Suprapubic skin (tissue), 4 donors: ENCODE measurements at regions not wholly inside any gene's neighbourhood (a gene's known extent, or its start where the extent isn't known, plus 50 kb on each side); places are given as distances from the start of the nearest gene placed in this dataset.
"Not testable (repeated sequence)": the region's sequence is repeated elsewhere in the genome, so short reads cannot be mapped to it uniquely, and the experiment has no call there.

ENCODE experiments used
- DNase-seq, 2 donors: peaks; one replicate each; pipeline ENCODE4 v3.0.0-alpha.2; 2019; ENCODE audit warnings: low spot score in 2 of 2
- H3K27ac ChIP-seq: fragments of 200-600 bp; sonication (generic); one replicate; pipeline ENCODE4 v1.5.1; 2019
- H3K27me3 ChIP-seq: fragments of 200-600 bp; sonication (generic); one replicate; pipeline ENCODE4 v1.5.1; 2019
- H3K36me3 ChIP-seq: fragments of 200-600 bp; sonication (generic); one replicate; pipeline ENCODE4 v1.5.1; 2019
- H3K4me1 ChIP-seq: fragments of 200-600 bp; sonication (generic); one replicate; pipeline ENCODE4 v1.5.1; 2019
- H3K4me3 ChIP-seq: fragments of 200-600 bp; sonication (generic); one replicate; pipeline ENCODE4 v1.5.1; 2019; ENCODE audit warnings: mild to moderate bottlenecking
- H3K9me3 ChIP-seq: fragments of 200-600 bp; sonication (generic); one replicate; pipeline ENCODE4 v1.5.1; 2019
- EP300 ChIP-seq: sonication (generic); formaldehyde crosslinking; IDR thresholded peaks from one replicate; pipeline ENCODE4 v1.6.1; 2017; ENCODE audit warnings: antibody characterized with exemption
- POLR2A ChIP-seq, 2 donors: fragments of 450-650 bp; IDR thresholded peaks; one replicate each; pipeline ENCODE4 v1.6.1; 2017; ENCODE audit warnings: antibody characterized with exemption in 2 of 2, mild to moderate bottlenecking in 2 of 2, moderate library complexity in 2 of 2
- POLR2AphosphoS5 ChIP-seq, 3 donors: sonication (generic); formaldehyde crosslinking; IDR thresholded peaks; one replicate each; pipeline ENCODE4 v1.6.1; 2017; ENCODE audit warnings: antibody characterized with exemption in 3 of 3
- WGBS: methylation state at CpG from one replicate; pipeline ENCODE4 v1.1.5; 2018; 5-methylcytosine and 5-hydroxymethylcytosine counted together
- TF ChIP-seq, protein P1 (sequence below), 2 donors: fragments of 200-600 bp in 1 of 2; fragments of 450-650 bp in 1 of 2; sonication (generic) in 1 of 2; IDR thresholded peaks; one replicate each; pipeline ENCODE4 v1.5.1; 2016 to 2019; ENCODE audit warnings: antibody characterized with exemption in 2 of 2, mild to moderate bottlenecking in 1 of 2, moderate library complexity in 1 of 2

- Histone ChIP-seq H3K27ac (no peak overlapping the region), H3K9me3 (no peaks in the 10 kb centered on the region), H3K36me3 (no peaks in the 10 kb centered on the region), H3K4me1 (no peaks in the 10 kb centered on the region), H3K27me3 (no peaks in the 10 kb centered on the region), H3K4me3 (no peak overlapping the region)
- TF ChIP-seq EP300 (no peak), POLR2A (IDR thresholded peaks at IDR 0.05) (no peak), POLR2AphosphoS5 (IDR thresholded peaks at IDR 0.05) (no peak)
- TF ChIP-seq, protein P1, sequence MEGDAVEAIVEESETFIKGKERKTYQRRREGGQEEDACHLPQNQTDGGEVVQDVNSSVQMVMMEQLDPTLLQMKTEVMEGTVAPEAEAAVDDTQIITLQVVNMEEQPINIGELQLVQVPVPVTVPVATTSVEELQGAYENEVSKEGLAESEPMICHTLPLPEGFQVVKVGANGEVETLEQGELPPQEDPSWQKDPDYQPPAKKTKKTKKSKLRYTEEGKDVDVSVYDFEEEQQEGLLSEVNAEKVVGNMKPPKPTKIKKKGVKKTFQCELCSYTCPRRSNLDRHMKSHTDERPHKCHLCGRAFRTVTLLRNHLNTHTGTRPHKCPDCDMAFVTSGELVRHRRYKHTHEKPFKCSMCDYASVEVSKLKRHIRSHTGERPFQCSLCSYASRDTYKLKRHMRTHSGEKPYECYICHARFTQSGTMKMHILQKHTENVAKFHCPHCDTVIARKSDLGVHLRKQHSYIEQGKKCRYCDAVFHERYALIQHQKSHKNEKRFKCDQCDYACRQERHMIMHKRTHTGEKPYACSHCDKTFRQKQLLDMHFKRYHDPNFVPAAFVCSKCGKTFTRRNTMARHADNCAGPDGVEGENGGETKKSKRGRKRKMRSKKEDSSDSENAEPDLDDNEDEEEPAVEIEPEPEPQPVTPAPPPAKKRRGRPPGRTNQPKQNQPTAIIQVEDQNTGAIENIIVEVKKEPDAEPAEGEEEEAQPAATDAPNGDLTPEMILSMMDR (IDR thresholded peaks at IDR 0.05): no peak
- 85% methylated on average over 5 of the region's 5 CpGs for WGBS
- no peak for DNase-seq
Observed at GRCh38 chr3:8170971-8171508, 330.6 kb upstream of the LMCD1 start.

DNA sequence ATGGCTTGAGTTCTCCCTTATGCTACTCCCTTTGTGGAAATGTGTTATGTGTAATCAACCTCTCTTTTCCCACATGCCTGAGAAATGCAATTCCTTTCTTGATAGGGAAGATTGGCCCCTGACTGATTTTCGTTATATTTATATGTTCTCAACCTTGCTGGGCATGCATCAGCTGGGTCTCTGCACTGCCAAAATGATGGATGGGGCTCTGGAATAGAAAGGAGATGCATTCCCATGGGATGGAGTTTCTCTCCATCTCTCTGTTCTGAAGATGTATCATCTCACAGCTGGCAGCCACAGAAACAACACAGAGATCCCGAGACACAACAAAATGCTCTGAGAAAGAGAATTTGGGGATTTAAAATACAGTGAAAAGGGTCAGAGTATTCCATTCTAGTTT, 327.7 kb upstream of the LMCD1 start:
- 61% methylated on average over 2 of the region's 2 CpGs for WGBS
- Histone ChIP-seq H3K36me3 (no peaks in the 10 kb centered on the region), H3K27me3 (no peaks in the 10 kb centered on the region), H3K4me3 (no peak overlapping the region), H3K9me3 (no peaks in the 10 kb centered on the region), H3K27ac (no peak overlapping the region), H3K4me1 (no peaks in the 10 kb centered on the region)
- DNase-seq: no peak
- TF ChIP-seq POLR2A (IDR thresholded peaks at IDR 0.05): no peak
- TF ChIP-seq EP300: no peak
- TF ChIP-seq, protein P1 (IDR thresholded peaks at IDR 0.05): no peak
- TF ChIP-seq POLR2AphosphoS5 (IDR thresholded peaks at IDR 0.05): no peak

- H3K4me3 ChIP-seq, H3K9me3 ChIP-seq, DNase-seq, H3K27me3 ChIP-seq, H3K36me3 ChIP-seq, H3K4me1 ChIP-seq, H3K27ac ChIP-seq: not testable (repeated sequence)
- WGBS: 74% methylated on average over 10 of the region's 10 CpGs
Observed at GRCh38 chr3:8176759-8177483, 324.7 kb upstream of the LMCD1 start.

- H3K9me3 ChIP-seq, H3K4me1 ChIP-seq, H3K36me3 ChIP-seq, DNase-seq, H3K27ac ChIP-seq, H3K27me3 ChIP-seq, H3K4me3 ChIP-seq: not testable (repeated sequence)
- WGBS: 65% methylated on average over 7 of the region's 7 CpGs
Observed at GRCh38 chr3:8178516-8178915, 323.1 kb upstream of the LMCD1 start.

DNA sequence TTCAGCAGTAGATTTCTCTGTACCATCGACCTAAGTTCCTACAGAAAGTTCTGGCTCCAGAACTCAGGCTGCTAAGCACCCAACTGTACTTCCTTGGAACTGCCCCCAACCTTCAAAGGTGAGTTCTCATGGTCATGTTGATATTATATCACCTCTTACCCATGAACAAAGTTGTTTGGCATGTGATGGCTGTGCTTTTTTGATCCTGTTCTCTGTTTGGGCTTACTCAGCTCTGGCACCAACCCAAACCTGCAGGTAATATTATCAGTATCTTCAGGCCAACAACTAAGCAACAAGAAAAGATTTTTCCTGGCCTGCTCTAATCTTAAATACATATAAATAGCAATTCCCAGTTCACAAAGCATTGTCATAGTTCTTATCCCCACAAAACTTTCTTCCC, 318.7 kb upstream of the LMCD1 start:
- 47% methylated on average over 1 of the region's 1 CpG for WGBS
- DNase-seq: no peak

DNA sequence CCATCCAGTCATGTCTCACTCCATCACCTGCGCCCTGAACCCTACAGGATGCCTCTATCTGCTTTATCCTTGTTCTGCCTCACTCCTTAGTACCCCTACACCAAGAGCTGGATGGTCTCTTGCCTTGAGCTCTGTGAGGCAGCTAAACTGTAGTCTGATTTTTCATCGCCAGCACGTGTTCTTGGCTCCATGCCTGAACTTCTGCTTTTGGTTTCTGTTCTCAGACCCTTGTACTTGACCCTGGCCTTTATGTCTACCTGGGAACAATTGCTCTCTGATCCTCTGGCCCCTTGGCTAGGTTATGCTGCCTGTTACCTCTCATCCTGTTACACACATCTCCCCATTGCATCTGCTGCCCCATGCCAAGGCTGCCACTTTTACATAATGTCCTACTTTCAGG, 318.0 kb upstream of the LMCD1 start:
- no peak for DNase-seq
- no peaks in the 10 kb centered on the region for H3K9me3 ChIP-seq
- H3K4me1 ChIP-seq: no peaks in the 10 kb centered on the region
- H3K27me3 ChIP-seq: no peaks in the 10 kb centered on the region
- no peak overlapping the region for H3K4me3 ChIP-seq
- TF ChIP-seq POLR2AphosphoS5 (IDR thresholded peaks at IDR 0.05) (no peak), EP300 (no peak), POLR2A (IDR thresholded peaks at IDR 0.05) (no peak)
- TF ChIP-seq, protein P1 (IDR thresholded peaks at IDR 0.05): no peak
- H3K36me3 ChIP-seq: no peaks in the 10 kb centered on the region
- 65% methylated on average over 3 of the region's 3 CpGs for WGBS
- H3K27ac ChIP-seq: no peak overlapping the region

More for the DNA sequence above, 318.7 kb upstream of the LMCD1 start:
- H3K27ac ChIP-seq: no peak overlapping the region
- H3K4me3 ChIP-seq: no peak overlapping the region
- TF ChIP-seq, protein P1 (IDR thresholded peaks at IDR 0.05): no peak
- no peak for TF ChIP-seq EP300
- TF ChIP-seq POLR2A (IDR thresholded peaks at IDR 0.05): no peak
- no peak for TF ChIP-seq POLR2AphosphoS5 (IDR thresholded peaks at IDR 0.05)
- no peaks in the 10 kb centered on the region for H3K36me3 ChIP-seq
- no peaks in the 10 kb centered on the region for H3K27me3 ChIP-seq
- no peaks in the 10 kb centered on the region for H3K4me1 ChIP-seq
- H3K9me3 ChIP-seq: no peaks in the 10 kb centered on the region
